GM19328 (cell line): ENCODE measurements at regions not wholly inside any gene's neighbourhood (a gene's known extent, or its start where the extent isn't known, plus 50 kb on each side); places are given as distances from the start of the nearest gene placed in this dataset.

Experiments
- ATAC-seq: cut with Tn5 transposase; IDR thresholded peaks from one replicate; pipeline ENCODE4 v1.9.1; 2021; ENCODE audit warnings: mild to moderate bottlenecking, moderate library complexity; ENCODE audit not compliant: unreplicated experiment

- no peak for ATAC-seq
Observed at GRCh38 chr2:47238638-47239037, 62.3 kb upstream of the CALM2 start.

- no peak for ATAC-seq
Observed at GRCh38 chr2:47237375-47238334, 61.3 kb upstream of the CALM2 start.

- no peak for ATAC-seq
Observed at GRCh38 chr2:47236503-47237215, 60.3 kb upstream of the CALM2 start.

- ATAC-seq, result no peak
Observed at GRCh38 chr2:47235132-47235531, 58.8 kb upstream of the CALM2 start.

- ATAC-seq, result no peak
Observed at GRCh38 chr2:47234456-47234855, 58.1 kb upstream of the CALM2 start.

- ATAC-seq, result no peak
Observed at GRCh38 chr2:47232738-47233415, 56.6 kb upstream of the CALM2 start.

- no peak for ATAC-seq
Observed at GRCh38 chr2:47230418-47230817, 54.1 kb upstream of the CALM2 start.

GRCh38 chr2:47227532-47228279, 51.4 kb upstream of the CALM2 start:
- ATAC-seq, result no peak

GRCh38 chr2:47226923-47227220, 50.6 kb upstream of the CALM2 start:
- ATAC-seq, result no peak

GRCh38 chr2:47226132-47226922, 50.0 kb upstream of the CALM2 start:
- no peak for ATAC-seq
